CD4-positive, alpha-beta T cell treated with Interleukin-15 for 4 hours (primary cell): ENCODE measurements at regions not wholly inside any gene's neighbourhood (a gene's known extent, or its start where the extent isn't known, plus 50 kb on each side); places are given as distances from the start of the nearest gene placed in this dataset.

Experiments
- DNase-seq: peaks from one replicate; pipeline ENCODE4 v3.0.0-alpha.2; 2020; ENCODE audit warnings: low spot score

DNA sequence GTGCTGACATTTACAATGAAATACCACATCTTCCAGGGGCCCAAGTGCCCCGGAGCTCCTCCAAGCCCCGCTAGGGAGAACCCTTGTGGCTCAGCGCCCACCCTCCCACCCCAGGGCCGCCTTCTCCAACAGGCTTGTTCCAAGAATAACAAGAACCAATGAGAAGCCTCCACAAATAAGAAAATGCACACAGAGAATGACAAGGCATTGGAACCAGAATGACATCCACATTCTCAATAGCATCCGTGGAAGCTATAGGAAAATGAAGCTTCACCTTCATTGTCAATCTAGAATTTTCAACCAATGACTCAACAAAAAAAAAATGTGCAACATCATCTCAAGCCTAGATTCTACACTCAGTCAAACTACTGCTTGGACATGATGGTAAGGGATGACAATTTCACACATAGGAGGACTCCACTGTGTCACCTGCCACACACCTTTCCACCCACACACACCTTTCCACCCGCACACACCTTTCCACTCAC lies 50.4 kb upstream of the PPP2R2D start:
- DNase-seq = no peak
